Adrenal gland (tissue), 9 donors: ENCODE measurements at regions not wholly inside any gene's neighbourhood (a gene's known extent, or its start where the extent isn't known, plus 50 kb on each side); places are given as distances from the start of the nearest gene placed in this dataset.
"Not testable (repeated sequence)": the region's sequence is repeated elsewhere in the genome, so short reads cannot be mapped to it uniquely, and the experiment has no call there.

Experiments
- DNase-seq, 7 donors: peaks; one replicate each; pipeline ENCODE4 v3.0.0-alpha.2; 2019 to 2020
- H3K27ac ChIP-seq, 5 donors: fragments of 200-600 bp; sonication (generic) in 4 of 5; 1 replicate in 3 of 5; 2 replicates in 2 of 5; pipeline versions ENCODE4 v1.5.1 to v1.8.0; 2016 to 2020; ENCODE audit warnings: mild to moderate bottlenecking in 1 of 5
- H3K27me3 ChIP-seq: fragments of 200-600 bp; 2 replicates; pipeline ENCODE4 v1.8.0; 2021
- H3K36me3 ChIP-seq, 2 donors: fragments of 200-600 bp; replicated peaks in 1 of 2; 1 replicate in 1 of 2; 2 replicates in 1 of 2; pipeline versions ENCODE4 v1.5.1 to v1.8.0; 2018 to 2022
- H3K4me1 ChIP-seq, 2 donors: fragments of 200-600 bp; replicated peaks in 1 of 2; 1 replicate in 1 of 2; 2 replicates in 1 of 2; pipeline versions ENCODE4 v1.5.1 to v1.8.0; 2018 to 2021
- H3K4me3 ChIP-seq, 4 donors: fragments of 200-600 bp; sonication (generic) in 3 of 4; one replicate each; pipeline ENCODE4 v1.5.1; 2016 to 2018
- H3K9me3 ChIP-seq, 3 donors: fragments of 200-600 bp; sonication (generic) in 1 of 3; replicated peaks in 1 of 3; 1 replicate in 2 of 3; 2 replicates in 1 of 3; pipeline versions ENCODE4 v1.5.1 to v1.8.0; 2016 to 2021
- POLR2A ChIP-seq, 2 donors: fragments of 450-650 bp; IDR thresholded peaks; one replicate each; pipeline ENCODE4 v1.6.1; 2017; ENCODE audit warnings: antibody characterized with exemption in 2 of 2, mild to moderate bottlenecking in 2 of 2, moderate library complexity in 1 of 2
- WGBS, 4 donors: extraction: QIAGEN DNeasy Blood & Tissue Kit in 2 of 4; methylation state at CpG; one replicate each; pipeline versions ENCODE4 v1.1.5 to v1.1.7; 2013 to 2017; 5-methylcytosine and 5-hydroxymethylcytosine counted together
- intact Hi-C, 2 donors: fragments of 100-400 bp; cut with DNase I; formaldehyde crosslinking; loops; one replicate each; pipeline versions ENCODE4 v1.14.1 to v1.15.0; 2022 to 2023
- TF ChIP-seq, protein P1 (sequence below), 6 experiments: fragments of 450-650 bp in 4 of 6; fragments of 200-600 bp in 2 of 6; sonication (generic) in 1 of 6; IDR thresholded peaks; 1 replicate in 5 of 6; 2 replicates in 1 of 6; pipeline versions ENCODE4 v1.5.1 to v1.8.0; 2016 to 2021; ENCODE audit warnings: antibody characterized with exemption in 6 of 6, mild to moderate bottlenecking in 2 of 6, moderate library complexity in 1 of 6
- donor health status: healthy with polysubstance abuse.
- donor health status: Bipolar disorder and iron deficiency.
- donor health status: DM: yes; HTN: yes; CAD: no.
- donor health status: DM: no; HTN: no; CAD: no.
- donor health status: DM: no; HTN: no; CAD: no.

- DNase-seq, result no peak
- H3K4me3 ChIP-seq, result no peak overlapping the region
- no peaks in the 10 kb centered on the region for H3K27me3 ChIP-seq
- H3K27ac ChIP-seq, result no peak overlapping the region
- no peaks in the 10 kb centered on the region for H3K9me3 ChIP-seq
- TF ChIP-seq, protein P1, sequence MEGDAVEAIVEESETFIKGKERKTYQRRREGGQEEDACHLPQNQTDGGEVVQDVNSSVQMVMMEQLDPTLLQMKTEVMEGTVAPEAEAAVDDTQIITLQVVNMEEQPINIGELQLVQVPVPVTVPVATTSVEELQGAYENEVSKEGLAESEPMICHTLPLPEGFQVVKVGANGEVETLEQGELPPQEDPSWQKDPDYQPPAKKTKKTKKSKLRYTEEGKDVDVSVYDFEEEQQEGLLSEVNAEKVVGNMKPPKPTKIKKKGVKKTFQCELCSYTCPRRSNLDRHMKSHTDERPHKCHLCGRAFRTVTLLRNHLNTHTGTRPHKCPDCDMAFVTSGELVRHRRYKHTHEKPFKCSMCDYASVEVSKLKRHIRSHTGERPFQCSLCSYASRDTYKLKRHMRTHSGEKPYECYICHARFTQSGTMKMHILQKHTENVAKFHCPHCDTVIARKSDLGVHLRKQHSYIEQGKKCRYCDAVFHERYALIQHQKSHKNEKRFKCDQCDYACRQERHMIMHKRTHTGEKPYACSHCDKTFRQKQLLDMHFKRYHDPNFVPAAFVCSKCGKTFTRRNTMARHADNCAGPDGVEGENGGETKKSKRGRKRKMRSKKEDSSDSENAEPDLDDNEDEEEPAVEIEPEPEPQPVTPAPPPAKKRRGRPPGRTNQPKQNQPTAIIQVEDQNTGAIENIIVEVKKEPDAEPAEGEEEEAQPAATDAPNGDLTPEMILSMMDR (IDR thresholded peaks at IDR 0.05), result no peak
- TF ChIP-seq POLR2A (IDR thresholded peaks at IDR 0.05), result no peak
- no peaks in the 10 kb centered on the region for H3K36me3 ChIP-seq
- 88 to 97% (median 93%) methylated on average over 1 of the region's 1 CpG for WGBS, 4 donors
- H3K4me1 ChIP-seq, result no peaks in the 10 kb centered on the region
- intact Hi-C loops, result no loop called here
Observed at GRCh38 chr13:89515948-89516347, 1831.5 kb upstream of the MIR17HG start.

GRCh38 chr13:89518289-89519077 lies 1829.0 kb upstream of the MIR17HG start:
- Histone ChIP-seq H3K4me3 (no peak overlapping the region), H3K9me3 (no peaks in the 10 kb centered on the region), H3K4me1 (no peaks in the 10 kb centered on the region), H3K27ac (no peak overlapping the region), H3K27me3 (no peaks in the 10 kb centered on the region), H3K36me3 (no peaks in the 10 kb centered on the region)
- DNase-seq, result no peak
- intact Hi-C loops, result no loop called here
- no peak for TF ChIP-seq POLR2A (IDR thresholded peaks at IDR 0.05)
- TF ChIP-seq, protein P1 (IDR thresholded peaks at IDR 0.05), result no peak
- 85 to 91% (median 86%) methylated on average over 4 of the region's 4 CpGs for WGBS, 4 donors

GRCh38 chr13:89520468-89520867 lies 1827.0 kb upstream of the MIR17HG start:
- H3K9me3 ChIP-seq, result no peaks in the 10 kb centered on the region
- H3K4me1 ChIP-seq, result no peaks in the 10 kb centered on the region
- TF ChIP-seq, protein P1 (IDR thresholded peaks at IDR 0.05), result no peak
- TF ChIP-seq POLR2A (IDR thresholded peaks at IDR 0.05), result no peak
- no peak overlapping the region for H3K27ac ChIP-seq
- H3K4me3 ChIP-seq, result no peak overlapping the region
- no peaks in the 10 kb centered on the region for H3K36me3 ChIP-seq
- H3K27me3 ChIP-seq, result no peaks in the 10 kb centered on the region
- intact Hi-C loops, result no loop called here
- DNase-seq, result no peak

DNA sequence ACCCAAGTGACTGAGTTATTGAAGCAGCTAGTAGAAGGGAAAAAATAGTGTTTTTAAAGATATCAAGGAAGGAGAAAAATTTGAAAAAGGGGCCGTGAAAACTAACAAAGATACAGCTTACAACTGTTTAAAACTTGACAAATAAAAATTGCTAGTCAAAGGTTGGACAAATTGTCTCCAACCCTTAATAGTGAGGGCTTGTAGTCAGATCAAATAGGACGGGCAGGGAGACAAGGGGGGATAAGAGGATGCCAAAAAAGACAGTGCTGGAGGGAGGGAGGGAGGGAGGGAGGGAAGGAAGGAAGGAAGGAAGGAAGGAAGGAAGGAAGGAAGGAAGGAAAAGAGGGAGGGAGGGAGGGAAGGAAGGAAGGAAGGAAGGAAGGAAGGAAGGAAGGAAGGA lies 1825.8 kb upstream of the MIR17HG start:
- H3K4me1 ChIP-seq, H3K27me3 ChIP-seq, intact Hi-C loops, H3K36me3 ChIP-seq, H3K27ac ChIP-seq, H3K4me3 ChIP-seq, DNase-seq, H3K9me3 ChIP-seq: not testable (repeated sequence)
- 65 to 91% (median 87%) methylated on average over 2 of the region's 2 CpGs for WGBS, 4 donors
